Cardiac fibroblast (primary cell): ENCODE measurements at regions not wholly inside any gene's neighbourhood (a gene's known extent, or its start where the extent isn't known, plus 50 kb on each side); places are given as distances from the start of the nearest gene placed in this dataset.

Source experiments
- DNase-seq, 2 donors: peaks; one replicate each; pipeline versions ENCODE4 v3.0.0 to v3.0.0-alpha.2; 2010; ENCODE audit warnings: low read depth in 2 of 2
- H3K4me3 ChIP-seq, 2 donors: replicated peaks in 1 of 2; 1 replicate in 1 of 2; 2 replicates in 1 of 2; pipeline ENCODE4 v1.5.1; 2011; ENCODE audit warnings: low read depth in 2 of 2, low read length in 2 of 2, mild to moderate bottlenecking in 2 of 2, moderate library complexity in 1 of 2
- TF ChIP-seq, protein P1 (sequence below): IDR thresholded peaks from one replicate; pipeline ENCODE4 v1.5.1; 2011; ENCODE audit warnings: low read depth, mild to moderate bottlenecking, low read length, inconsistent platforms

DNA sequence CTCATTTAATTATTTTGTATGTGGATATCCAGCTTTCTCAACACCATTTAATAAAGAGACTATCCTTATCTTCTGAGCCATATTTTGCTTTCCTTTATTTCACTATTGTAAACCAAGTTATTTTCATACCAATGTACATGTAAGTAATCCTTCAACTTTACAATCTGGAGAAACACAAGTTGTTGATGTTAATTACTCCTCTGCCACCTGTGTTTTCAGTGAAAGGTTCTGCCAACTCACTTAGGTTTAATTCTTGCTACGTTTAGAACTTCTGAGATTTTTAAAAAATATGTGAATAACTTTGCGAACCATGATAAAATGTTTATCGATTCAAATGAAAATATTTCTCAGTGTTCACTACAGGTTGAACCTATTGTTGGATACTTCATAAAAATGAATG lies 244.4 kb downstream of the CDH7 start:
- DNase-seq = no peak
- TF ChIP-seq, protein P1, sequence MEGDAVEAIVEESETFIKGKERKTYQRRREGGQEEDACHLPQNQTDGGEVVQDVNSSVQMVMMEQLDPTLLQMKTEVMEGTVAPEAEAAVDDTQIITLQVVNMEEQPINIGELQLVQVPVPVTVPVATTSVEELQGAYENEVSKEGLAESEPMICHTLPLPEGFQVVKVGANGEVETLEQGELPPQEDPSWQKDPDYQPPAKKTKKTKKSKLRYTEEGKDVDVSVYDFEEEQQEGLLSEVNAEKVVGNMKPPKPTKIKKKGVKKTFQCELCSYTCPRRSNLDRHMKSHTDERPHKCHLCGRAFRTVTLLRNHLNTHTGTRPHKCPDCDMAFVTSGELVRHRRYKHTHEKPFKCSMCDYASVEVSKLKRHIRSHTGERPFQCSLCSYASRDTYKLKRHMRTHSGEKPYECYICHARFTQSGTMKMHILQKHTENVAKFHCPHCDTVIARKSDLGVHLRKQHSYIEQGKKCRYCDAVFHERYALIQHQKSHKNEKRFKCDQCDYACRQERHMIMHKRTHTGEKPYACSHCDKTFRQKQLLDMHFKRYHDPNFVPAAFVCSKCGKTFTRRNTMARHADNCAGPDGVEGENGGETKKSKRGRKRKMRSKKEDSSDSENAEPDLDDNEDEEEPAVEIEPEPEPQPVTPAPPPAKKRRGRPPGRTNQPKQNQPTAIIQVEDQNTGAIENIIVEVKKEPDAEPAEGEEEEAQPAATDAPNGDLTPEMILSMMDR = no peak
- H3K4me3 ChIP-seq = no peak overlapping the region

DNA sequence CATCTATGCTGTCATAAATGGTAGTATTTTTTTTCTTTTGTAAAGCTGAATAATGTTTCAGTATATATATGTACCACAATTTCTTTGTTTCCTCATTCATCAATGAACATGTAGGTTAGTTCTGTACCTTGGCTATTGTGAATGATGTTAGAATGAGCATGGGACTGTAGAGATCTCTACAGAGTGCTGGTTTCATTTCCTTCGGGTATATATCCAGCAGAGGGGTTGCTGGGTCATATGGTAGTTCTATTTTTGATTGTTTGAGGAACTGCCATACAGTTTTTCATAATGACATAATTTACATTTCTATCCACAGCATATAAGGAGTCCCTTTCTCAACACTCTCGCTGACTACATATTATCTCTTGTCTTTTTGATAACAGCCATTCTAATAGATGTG lies 243.5 kb downstream of the CDH7 start:
- no peak for DNase-seq
- TF ChIP-seq, protein P1 = no peak

DNA sequence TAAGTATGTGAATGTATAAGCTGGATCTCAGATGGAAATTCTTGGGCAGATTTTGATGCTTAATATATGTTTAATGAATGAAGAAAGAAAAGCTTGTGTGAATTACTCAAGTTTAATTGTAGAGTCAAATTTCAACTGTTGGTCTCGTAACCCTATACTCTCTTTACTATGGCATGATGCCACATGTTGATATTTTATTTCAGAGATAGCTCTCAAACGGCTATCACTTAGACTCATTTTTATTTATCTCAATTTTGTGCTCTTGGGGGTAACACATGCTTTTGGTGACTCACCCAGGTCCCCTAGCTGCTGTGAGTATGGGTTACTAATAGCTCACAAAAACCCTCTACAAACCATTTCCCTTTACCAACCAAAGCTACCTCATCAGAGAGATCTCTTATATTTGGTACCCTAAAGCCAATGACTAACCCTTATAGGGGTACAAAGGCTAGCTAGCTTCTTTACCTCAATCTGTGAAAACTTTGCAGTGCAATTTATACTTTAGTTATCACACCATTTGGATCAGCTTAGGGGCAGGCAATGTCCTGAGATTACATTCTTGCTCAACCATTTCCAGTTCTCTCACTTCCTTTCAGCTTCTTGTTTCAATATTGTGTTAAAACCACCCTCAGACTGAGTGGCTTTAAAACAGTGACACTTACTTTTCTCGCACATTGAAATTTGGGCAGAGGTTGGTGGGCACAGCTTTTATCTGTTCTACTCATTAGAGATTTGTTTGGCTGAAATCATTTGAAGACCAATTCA lies 240.3 kb downstream of the CDH7 start:
- DNase-seq = no peak
- no peak overlapping the region for H3K4me3 ChIP-seq
- TF ChIP-seq, protein P1 = no peak

More for the DNA sequence above, 243.5 kb downstream of the CDH7 start:
- H3K4me3 ChIP-seq = no peak overlapping the region

DNA sequence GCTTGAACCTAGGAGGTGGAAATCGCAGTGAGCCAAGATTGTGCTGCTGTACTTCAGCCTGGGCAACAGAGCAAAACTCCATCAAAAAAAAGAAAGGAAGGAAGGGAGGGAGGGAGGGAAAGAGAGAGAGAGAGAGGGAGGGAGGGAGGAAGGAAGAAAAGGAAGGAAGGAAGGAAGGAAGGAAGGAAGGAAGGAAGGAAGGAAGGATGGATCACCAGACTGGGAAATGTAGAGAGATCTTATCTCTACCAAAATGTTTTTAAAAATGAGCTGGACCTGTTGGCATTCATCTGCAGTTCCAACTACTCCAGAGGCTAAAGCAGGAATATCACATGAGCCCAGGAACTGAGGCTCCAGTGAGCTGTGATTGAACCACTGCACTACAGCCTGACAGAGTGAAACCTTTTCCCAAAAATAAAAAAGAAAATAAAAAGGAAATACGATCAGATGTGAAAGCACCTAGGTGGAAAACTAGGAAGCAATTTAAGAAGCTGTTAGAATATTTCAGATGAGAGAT lies 239.4 kb downstream of the CDH7 start:
- TF ChIP-seq, protein P1 = no peak
- H3K4me3 ChIP-seq = no peak overlapping the region
- no peak for DNase-seq

DNA sequence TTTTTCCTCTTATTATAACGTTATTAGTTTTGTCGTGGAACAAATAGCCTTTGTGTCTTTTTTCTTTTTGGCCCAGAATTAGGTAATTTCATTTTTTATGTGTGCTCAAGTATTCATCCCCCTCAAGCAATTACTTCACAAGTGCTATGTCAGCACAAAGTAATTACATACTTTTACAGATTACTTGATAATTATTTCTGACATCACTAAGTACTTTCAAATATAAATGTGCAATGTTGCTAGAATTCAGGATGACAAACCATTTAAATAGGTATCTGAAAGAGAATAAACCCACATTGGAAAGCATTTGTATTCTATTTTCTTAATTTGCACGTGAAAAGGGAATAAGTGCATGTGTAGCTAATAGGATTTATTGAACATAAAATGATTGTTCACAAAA lies 238.2 kb downstream of the CDH7 start:
- TF ChIP-seq, protein P1 = no peak
- DNase-seq = no peak
- no peak overlapping the region for H3K4me3 ChIP-seq

DNA sequence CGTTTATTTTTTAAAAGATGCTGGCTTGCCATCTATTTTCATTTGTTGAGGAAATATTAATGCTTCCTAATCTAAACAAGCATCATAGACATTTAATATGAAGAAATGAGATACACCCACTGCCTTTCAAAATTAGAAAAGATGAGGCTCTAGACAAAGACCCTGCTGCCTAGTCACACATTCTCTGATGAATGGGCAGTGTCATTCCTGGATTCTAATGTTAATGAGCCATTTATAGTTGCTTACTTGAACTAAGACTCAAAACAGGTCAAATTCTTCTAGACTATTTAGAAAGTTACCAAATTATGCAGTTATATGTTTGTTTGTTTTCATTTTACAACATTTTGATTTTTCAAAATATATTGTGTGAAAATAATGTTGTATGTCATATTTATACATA lies 237.6 kb downstream of the CDH7 start:
- DNase-seq = no peak
- TF ChIP-seq, protein P1 = no peak
- H3K4me3 ChIP-seq = no peak overlapping the region
